WTC11 (cell line): ENCODE measurements at regions not wholly inside any gene's neighbourhood (a gene's known extent, or its start where the extent isn't known, plus 50 kb on each side); places are given as distances from the start of the nearest gene placed in this dataset.

Experiments used
- ATAC-seq: fragments of 200-7000 bp; cut with Tn5 transposase; 2 replicates; pipeline ENCODE4 v1.10.0; 2021; ENCODE audit warnings: mild to moderate bottlenecking, moderate library complexity
- CTCF ChIA-PET: fragments of 300-600 bp; sonication (Branson Sonifier 250); formaldehyde crosslinking; loops from one replicate; lab custom pipeline; 2021; ENCODE audit warnings: antibody characterized with exemption; lab: Charles Lee
- POLR2A ChIA-PET: fragments of 350-600 bp; sonication (Branson Sonifier 250); formaldehyde crosslinking; loops from one replicate; lab custom pipeline; 2021; ENCODE audit warnings: antibody characterized with exemption; lab: Charles Lee
- DNase-seq: peaks from one replicate; pipeline ENCODE4 v3.0.0; 2021; ENCODE audit warnings: low spot score
- H3K27ac Mint-ChIP-seq: 2 replicates; pipeline ENCODE4 v1.8.0; 2021; ENCODE audit warnings: mixed read lengths
- H3K27me3 Mint-ChIP-seq: 2 replicates; pipeline ENCODE4 v1.8.0; 2021; ENCODE audit warnings: low read depth, mild to moderate bottlenecking, moderate library complexity, mixed read lengths
- H3K36me3 Mint-ChIP-seq: 2 replicates; pipeline ENCODE4 v1.8.0; 2021; ENCODE audit warnings: mixed read lengths
- H3K4me1 Mint-ChIP-seq: 2 replicates; pipeline ENCODE4 v1.8.0; 2022; ENCODE audit warnings: mixed read lengths
- H3K4me3 Mint-ChIP-seq: 2 replicates; pipeline ENCODE4 v1.8.0; 2021; ENCODE audit warnings: mild to moderate bottlenecking, moderate library complexity, mixed read lengths
- H3K9me3 Mint-ChIP-seq: 2 replicates; pipeline ENCODE4 v1.8.0; 2021; ENCODE audit warnings: mixed read lengths
- FOXJ3 ChIP-seq: sonication (generic); formaldehyde crosslinking; IDR thresholded peaks from 2 replicates; pipeline ENCODE4 v1.9.0; 2021; ENCODE audit warnings: missing genetic modification reagents, mild to moderate bottlenecking, borderline replicate concordance
- FOXP1 ChIP-seq: sonication (generic); formaldehyde crosslinking; IDR thresholded peaks from 2 replicates; pipeline ENCODE4 v1.8.0; 2022; ENCODE audit warnings: missing genetic modification reagents, mild to moderate bottlenecking, moderate library complexity, borderline replicate concordance
- GRHL2 ChIP-seq: fragments of 250-450 bp; sonication (Bioruptor Pico); IDR thresholded peaks from 2 replicates; pipeline ENCODE4 v1.8.0; 2022; ENCODE audit warnings: mild to moderate bottlenecking, moderate library complexity; ENCODE audit not compliant: insufficient replicate concordance, severe bottlenecking
- IRF2 ChIP-seq: sonication (generic); formaldehyde crosslinking; IDR thresholded peaks from 2 replicates; pipeline ENCODE4 v1.8.0; 2022; ENCODE audit warnings: low read depth, missing genetic modification reagents, borderline replicate concordance
- NFYB ChIP-seq: sonication (generic); formaldehyde crosslinking; conservative IDR thresholded peaks from 2 replicates; pipeline ENCODE4 v1.8.0; 2022; ENCODE audit warnings: low read depth, missing genetic modification reagents
- TCF7 ChIP-seq: sonication (generic); formaldehyde crosslinking; IDR thresholded peaks from 2 replicates; pipeline ENCODE4 v1.8.0; 2022; ENCODE audit warnings: mild to moderate bottlenecking, low read depth, missing genetic modification reagents, moderate library complexity
- ZNF219 ChIP-seq: sonication (generic); formaldehyde crosslinking; IDR thresholded peaks from 2 replicates; pipeline ENCODE4 v1.8.0; 2023; ENCODE audit warnings: missing genetic modification reagents, mild to moderate bottlenecking, borderline replicate concordance
- ZNF232 ChIP-seq: sonication (generic); formaldehyde crosslinking; IDR thresholded peaks from 2 replicates; pipeline ENCODE4 v1.8.0; 2022; ENCODE audit warnings: mild to moderate bottlenecking, missing genetic modification reagents
- ZNF263 ChIP-seq: sonication (generic); formaldehyde crosslinking; IDR thresholded peaks from 2 replicates; pipeline ENCODE4 v1.8.1; 2022; ENCODE audit warnings: low read depth, mild to moderate bottlenecking, moderate library complexity, missing genetic modification reagents
- ZNF423 ChIP-seq: fragments of 250-450 bp; sonication (Bioruptor Pico); IDR thresholded peaks from 2 replicates; pipeline ENCODE4 v2.1.2; 2022; ENCODE audit warnings: mild to moderate bottlenecking, moderate library complexity
- TF ChIP-seq, protein P1 (sequence below): sonication (generic); formaldehyde crosslinking; IDR thresholded peaks from 2 replicates; pipeline ENCODE4 v1.8.0; 2022; ENCODE audit warnings: mild to moderate bottlenecking, missing genetic modification reagents
- TF ChIP-seq, protein P2 (sequence below): sonication (generic); formaldehyde crosslinking; IDR thresholded peaks from 2 replicates; pipeline ENCODE4 v1.8.1; 2023; ENCODE audit warnings: mild to moderate bottlenecking, missing genetic modification reagents, moderate library complexity
- TF ChIP-seq, protein P3 (sequence below): sonication (generic); formaldehyde crosslinking; IDR thresholded peaks from 2 replicates; pipeline ENCODE4 v1.8.0; 2023; ENCODE audit warnings: mild to moderate bottlenecking, missing genetic modification reagents
- TF ChIP-seq, protein P4 (sequence below): sonication (generic); formaldehyde crosslinking; IDR thresholded peaks from 2 replicates; pipeline ENCODE4 v1.8.0; 2023; ENCODE audit warnings: missing genetic modification reagents, mild to moderate bottlenecking, borderline replicate concordance
- TF ChIP-seq, protein P5 (sequence below): sonication (generic); formaldehyde crosslinking; IDR thresholded peaks from 2 replicates; pipeline ENCODE4 v1.8.1; 2023; ENCODE audit warnings: mild to moderate bottlenecking, missing genetic modification reagents, moderate library complexity
- TF ChIP-seq, protein P6 (sequence below): sonication (generic); formaldehyde crosslinking; IDR thresholded peaks from 2 replicates; pipeline ENCODE4 v1.8.1; 2022; ENCODE audit warnings: low read depth, mild to moderate bottlenecking, moderate library complexity, missing genetic modification reagents, borderline replicate concordance

DNA sequence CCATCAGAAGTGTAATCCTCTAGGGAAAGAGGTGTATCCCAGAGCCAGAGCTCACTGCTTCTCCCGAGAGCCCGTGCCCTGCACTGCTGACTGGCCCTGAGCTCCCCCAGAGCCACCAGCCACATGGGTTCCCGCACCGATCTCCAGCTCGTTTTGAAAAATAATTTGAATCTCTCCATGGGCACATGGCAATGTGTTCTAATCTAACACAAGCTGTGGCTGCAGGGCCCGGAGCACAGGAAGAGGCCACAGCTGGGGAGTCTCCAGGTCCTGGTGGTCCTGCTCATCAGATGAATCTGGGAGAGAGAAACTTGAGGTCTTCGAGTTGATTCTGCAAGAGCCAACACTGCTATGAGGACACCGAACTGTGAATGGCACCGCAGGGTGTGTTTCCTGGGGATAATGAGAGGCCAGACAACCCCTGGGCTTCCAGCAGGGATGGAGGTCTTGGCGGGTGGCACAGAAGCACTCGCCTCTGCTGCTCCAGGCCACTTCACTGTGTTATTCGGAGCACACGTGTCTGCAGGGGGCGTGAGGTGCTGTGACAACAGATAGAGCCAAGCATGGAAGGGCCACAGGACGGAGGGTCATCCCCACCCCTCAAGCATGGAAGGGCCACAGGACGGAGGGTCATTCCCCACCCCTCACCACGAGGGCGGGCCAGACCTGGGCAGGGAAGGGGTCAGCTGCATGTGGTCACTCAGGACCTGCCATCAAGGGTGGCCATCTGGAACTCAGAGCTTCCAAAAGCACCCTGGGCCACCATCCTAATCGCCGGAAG is 196.8 kb downstream of the NDUFA10 start:
- Mint-ChIP-seq H3K36me3 (no peaks in the 10 kb centered on the region), H3K27ac (no peak overlapping the region), H3K9me3 (peaks cover 5% of the 10 kb centered on the region; the same call in 1 of the 2 replicates), H3K4me1 (peaks cover 32% of the 10 kb centered on the region), H3K27me3 (no peaks in the 10 kb centered on the region; the same call in 1 of the 2 replicates), H3K4me3 (no peak overlapping the region)
- DNase-seq: no peak
- ChIA-PET POLR2A (interaction anchor here (0.6 kb wide), 1 partner anchor 99 kb away, joined by 6 read pairs; no protein-coding TSS in a partner anchor), CTCF (no interaction called here)
- no peak for ATAC-seq
- TF ChIP-seq ZNF219 (CRISPR knock-in tag): no peak
- no peak for TF ChIP-seq FOXP1
- TF ChIP-seq, protein P1, sequence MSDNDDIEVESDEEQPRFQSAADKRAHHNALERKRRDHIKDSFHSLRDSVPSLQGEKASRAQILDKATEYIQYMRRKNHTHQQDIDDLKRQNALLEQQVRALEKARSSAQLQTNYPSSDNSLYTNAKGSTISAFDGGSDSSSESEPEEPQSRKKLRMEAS (CRISPR knock-in tag): no peak

DNA sequence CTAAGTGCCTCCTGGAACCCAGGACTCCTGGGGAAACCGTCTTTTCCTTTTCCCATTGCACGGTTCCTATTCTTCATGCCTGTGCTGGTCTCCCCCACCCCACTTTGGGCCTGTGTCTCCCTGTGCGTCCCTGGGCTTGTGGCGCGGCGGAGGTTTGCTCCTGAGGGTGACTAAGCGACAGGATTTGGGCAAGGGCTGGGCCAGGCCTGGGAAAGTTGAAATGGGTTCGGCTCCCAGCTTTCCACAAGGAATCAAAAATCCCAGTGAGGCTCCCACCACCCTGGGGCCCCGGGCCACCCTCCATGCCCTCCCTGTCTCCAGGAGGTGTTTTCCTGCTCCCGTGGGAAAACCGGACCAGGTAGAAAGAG is 197.6 kb downstream of the NDUFA10 start:
- Mint-ChIP-seq H3K4me3 (no peak overlapping the region), H3K4me1 (peaks cover 32% of the 10 kb centered on the region), H3K9me3 (no peaks in the 10 kb centered on the region)
- ATAC-seq (no peak), DNase-seq (no peak)
- POLR2A ChIA-PET: no interaction called here
- TF ChIP-seq FOXJ3 (CRISPR knock-in tag): no peak
- no peak for TF ChIP-seq TCF7 (CRISPR knock-in tag)
- TF ChIP-seq, protein P2, sequence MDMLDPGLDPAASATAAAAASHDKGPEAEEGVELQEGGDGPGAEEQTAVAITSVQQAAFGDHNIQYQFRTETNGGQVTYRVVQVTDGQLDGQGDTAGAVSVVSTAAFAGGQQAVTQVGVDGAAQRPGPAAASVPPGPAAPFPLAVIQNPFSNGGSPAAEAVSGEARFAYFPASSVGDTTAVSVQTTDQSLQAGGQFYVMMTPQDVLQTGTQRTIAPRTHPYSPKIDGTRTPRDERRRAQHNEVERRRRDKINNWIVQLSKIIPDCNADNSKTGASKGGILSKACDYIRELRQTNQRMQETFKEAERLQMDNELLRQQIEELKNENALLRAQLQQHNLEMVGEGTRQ: no peak
- no peak for TF ChIP-seq GRHL2 (CRISPR knock-in tag)
- no peak for TF ChIP-seq NFYB (CRISPR knock-in tag)
- TF ChIP-seq, protein P3, sequence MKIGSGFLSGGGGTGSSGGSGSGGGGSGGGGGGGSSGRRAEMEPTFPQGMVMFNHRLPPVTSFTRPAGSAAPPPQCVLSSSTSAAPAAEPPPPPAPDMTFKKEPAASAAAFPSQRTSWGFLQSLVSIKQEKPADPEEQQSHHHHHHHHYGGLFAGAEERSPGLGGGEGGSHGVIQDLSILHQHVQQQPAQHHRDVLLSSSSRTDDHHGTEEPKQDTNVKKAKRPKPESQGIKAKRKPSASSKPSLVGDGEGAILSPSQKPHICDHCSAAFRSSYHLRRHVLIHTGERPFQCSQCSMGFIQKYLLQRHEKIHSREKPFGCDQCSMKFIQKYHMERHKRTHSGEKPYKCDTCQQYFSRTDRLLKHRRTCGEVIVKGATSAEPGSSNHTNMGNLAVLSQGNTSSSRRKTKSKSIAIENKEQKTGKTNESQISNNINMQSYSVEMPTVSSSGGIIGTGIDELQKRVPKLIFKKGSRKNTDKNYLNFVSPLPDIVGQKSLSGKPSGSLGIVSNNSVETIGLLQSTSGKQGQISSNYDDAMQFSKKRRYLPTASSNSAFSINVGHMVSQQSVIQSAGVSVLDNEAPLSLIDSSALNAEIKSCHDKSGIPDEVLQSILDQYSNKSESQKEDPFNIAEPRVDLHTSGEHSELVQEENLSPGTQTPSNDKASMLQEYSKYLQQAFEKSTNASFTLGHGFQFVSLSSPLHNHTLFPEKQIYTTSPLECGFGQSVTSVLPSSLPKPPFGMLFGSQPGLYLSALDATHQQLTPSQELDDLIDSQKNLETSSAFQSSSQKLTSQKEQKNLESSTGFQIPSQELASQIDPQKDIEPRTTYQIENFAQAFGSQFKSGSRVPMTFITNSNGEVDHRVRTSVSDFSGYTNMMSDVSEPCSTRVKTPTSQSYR (CRISPR knock-in tag): no peak
- no peak for TF ChIP-seq IRF2 (CRISPR knock-in tag)
- TF ChIP-seq, protein P4, sequence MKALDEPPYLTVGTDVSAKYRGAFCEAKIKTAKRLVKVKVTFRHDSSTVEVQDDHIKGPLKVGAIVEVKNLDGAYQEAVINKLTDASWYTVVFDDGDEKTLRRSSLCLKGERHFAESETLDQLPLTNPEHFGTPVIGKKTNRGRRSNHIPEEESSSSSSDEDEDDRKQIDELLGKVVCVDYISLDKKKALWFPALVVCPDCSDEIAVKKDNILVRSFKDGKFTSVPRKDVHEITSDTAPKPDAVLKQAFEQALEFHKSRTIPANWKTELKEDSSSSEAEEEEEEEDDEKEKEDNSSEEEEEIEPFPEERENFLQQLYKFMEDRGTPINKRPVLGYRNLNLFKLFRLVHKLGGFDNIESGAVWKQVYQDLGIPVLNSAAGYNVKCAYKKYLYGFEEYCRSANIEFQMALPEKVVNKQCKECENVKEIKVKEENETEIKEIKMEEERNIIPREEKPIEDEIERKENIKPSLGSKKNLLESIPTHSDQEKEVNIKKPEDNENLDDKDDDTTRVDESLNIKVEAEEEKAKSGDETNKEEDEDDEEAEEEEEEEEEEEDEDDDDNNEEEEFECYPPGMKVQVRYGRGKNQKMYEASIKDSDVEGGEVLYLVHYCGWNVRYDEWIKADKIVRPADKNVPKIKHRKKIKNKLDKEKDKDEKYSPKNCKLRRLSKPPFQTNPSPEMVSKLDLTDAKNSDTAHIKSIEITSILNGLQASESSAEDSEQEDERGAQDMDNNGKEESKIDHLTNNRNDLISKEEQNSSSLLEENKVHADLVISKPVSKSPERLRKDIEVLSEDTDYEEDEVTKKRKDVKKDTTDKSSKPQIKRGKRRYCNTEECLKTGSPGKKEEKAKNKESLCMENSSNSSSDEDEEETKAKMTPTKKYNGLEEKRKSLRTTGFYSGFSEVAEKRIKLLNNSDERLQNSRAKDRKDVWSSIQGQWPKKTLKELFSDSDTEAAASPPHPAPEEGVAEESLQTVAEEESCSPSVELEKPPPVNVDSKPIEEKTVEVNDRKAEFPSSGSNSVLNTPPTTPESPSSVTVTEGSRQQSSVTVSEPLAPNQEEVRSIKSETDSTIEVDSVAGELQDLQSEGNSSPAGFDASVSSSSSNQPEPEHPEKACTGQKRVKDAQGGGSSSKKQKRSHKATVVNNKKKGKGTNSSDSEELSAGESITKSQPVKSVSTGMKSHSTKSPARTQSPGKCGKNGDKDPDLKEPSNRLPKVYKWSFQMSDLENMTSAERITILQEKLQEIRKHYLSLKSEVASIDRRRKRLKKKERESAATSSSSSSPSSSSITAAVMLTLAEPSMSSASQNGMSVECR: no peak
- no peak for TF ChIP-seq ZNF423
- TF ChIP-seq, protein P5, sequence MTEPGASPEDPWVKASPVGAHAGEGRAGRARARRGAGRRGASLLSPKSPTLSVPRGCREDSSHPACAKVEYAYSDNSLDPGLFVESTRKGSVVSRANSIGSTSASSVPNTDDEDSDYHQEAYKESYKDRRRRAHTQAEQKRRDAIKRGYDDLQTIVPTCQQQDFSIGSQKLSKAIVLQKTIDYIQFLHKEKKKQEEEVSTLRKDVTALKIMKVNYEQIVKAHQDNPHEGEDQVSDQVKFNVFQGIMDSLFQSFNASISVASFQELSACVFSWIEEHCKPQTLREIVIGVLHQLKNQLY: no peak
- TF ChIP-seq, protein P6, sequence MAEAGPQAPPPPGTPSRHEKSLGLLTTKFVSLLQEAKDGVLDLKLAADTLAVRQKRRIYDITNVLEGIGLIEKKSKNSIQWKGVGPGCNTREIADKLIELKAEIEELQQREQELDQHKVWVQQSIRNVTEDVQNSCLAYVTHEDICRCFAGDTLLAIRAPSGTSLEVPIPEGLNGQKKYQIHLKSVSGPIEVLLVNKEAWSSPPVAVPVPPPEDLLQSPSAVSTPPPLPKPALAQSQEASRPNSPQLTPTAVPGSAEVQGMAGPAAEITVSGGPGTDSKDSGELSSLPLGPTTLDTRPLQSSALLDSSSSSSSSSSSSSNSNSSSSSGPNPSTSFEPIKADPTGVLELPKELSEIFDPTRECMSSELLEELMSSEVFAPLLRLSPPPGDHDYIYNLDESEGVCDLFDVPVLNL (CRISPR knock-in tag): no peak
- no peak for TF ChIP-seq ZNF263
- TF ChIP-seq ZNF232 (CRISPR knock-in tag): no peak
- TF ChIP-seq, all 79 proteins: peak for 0
- Mint-ChIP-seq H3K36me3 (no peaks in the 10 kb centered on the region), H3K27ac (no peak overlapping the region), H3K27me3 (no peaks in the 10 kb centered on the region; the same call in 1 of the 2 replicates)
- CTCF ChIA-PET: no interaction called here
